Pancreas (tissue), 10 donors: ENCODE measurements at regions not wholly inside any gene's neighbourhood (a gene's known extent, or its start where the extent isn't known, plus 50 kb on each side); places are given as distances from the start of the nearest gene placed in this dataset.
A peak's percentile ranks its signal among the peaks of the same experiment; 100 is the strongest.

Experiments used
- ATAC-seq, 4 donors: fragments of 200-7000 bp; cut with Tn5 transposase; one replicate each; pipeline versions ENCODE4 v1.8.0 to v1.9.1; 2020; ENCODE audit warnings: mild to moderate bottlenecking in 4 of 4, moderate library complexity in 4 of 4
- DNase-seq, 6 donors: peaks; one replicate each; pipeline ENCODE4 v3.0.0-alpha.2; 2020
- FAIRE-seq: peaks from 2 replicates; lab custom pipeline; 2012; peaks lifted over from hg19 to GRCh38; lab: Jason Lieb, UNC
- H3K27ac ChIP-seq, 4 donors: fragments of 200-600 bp; sonication (generic); 1 replicate in 3 of 4; 2 replicates in 1 of 4; pipeline versions ENCODE4 v1.5.0 to v1.8.0; 2020
- H3K27me3 ChIP-seq, 4 donors: fragments of 200-600 bp; one replicate each; pipeline ENCODE4 v1.8.0; 2021
- H3K36me3 ChIP-seq, 3 donors: fragments of 200-600 bp; sonication (generic) in 1 of 3; one replicate each; pipeline versions ENCODE4 v1.5.0 to v1.8.0; 2020 to 2021
- H3K4me1 ChIP-seq, 3 donors: fragments of 200-600 bp; one replicate each; pipeline ENCODE4 v1.8.0; 2021
- H3K4me3 ChIP-seq, 4 donors: fragments of 200-600 bp; sonication (generic) in 2 of 4; one replicate each; pipeline versions ENCODE4 v1.5.0 to v1.8.0; 2020 to 2021
- H3K9me3 ChIP-seq, 4 donors: fragments of 200-600 bp; one replicate each; pipeline ENCODE4 v1.8.0; 2021
- CTCF ChIP-seq, 4 donors: fragments of 200-600 bp; sonication (generic) in 3 of 4; IDR thresholded peaks; one replicate each; pipeline versions ENCODE4 v1.5.0 to v1.8.0; 2021; ENCODE audit warnings: antibody characterized with exemption in 4 of 4
- WGBS, 2 donors: extraction: QIAGEN DNeasy Blood & Tissue Kit; methylation state at CpG; one replicate each; pipeline ENCODE4 v1.1.7; 2013; 5-methylcytosine and 5-hydroxymethylcytosine counted together
- intact Hi-C, 3 donors: fragments of 100-400 bp; cut with DNase I; formaldehyde crosslinking; loops; one replicate each; pipeline versions ENCODE4 v1.11.1 to v1.14.2; 2022
- donor health status: healthy with polysubstance abuse.
- donor health status: DM: no; HTN: no; CAD: no; lungs with moderate emphysema.
- donor health status: DM: no; HTN: no; CAD: no.
- donor health status: control.
- donor health status: control.
- donor health status: Bipolar disorder and iron deficiency.
- donor health status: DM: yes; HTN: yes; CAD: no.
- donor health status: DM: no; HTN: no; CAD: no.
- donor health status: DM: no; HTN: no; CAD: no.
- donor health status: DM: yes; HTN: yes; CAD: no.

- ATAC-seq (no peak), FAIRE-seq (no peak), DNase-seq (no peak)
- Histone ChIP-seq H3K27ac (no peak overlapping the region), H3K9me3 (no peaks in the 10 kb centered on the region), H3K4me1 (peaks cover 22 to 32% (median 24%) of the 10 kb centered on the region in 3 donors), H3K27me3 (no peaks in the 10 kb centered on the region), H3K36me3 (no peaks in the 10 kb centered on the region), H3K4me3 (no peak overlapping the region)
- intact Hi-C loops = loop anchor here in 2 of 3 donors (10.0 kb wide), 2 partner anchors 54 to 104 kb away; no protein-coding TSS in a partner anchor
- TF ChIP-seq CTCF (IDR thresholded peaks at IDR 0.05) = no peak
- WGBS, 2 donors = 72 to 76% methylated on average over 5 of the region's 5 CpGs
These were observed 107.8 kb upstream of the PHYHIPL start for GRCh38 chr10:59068581-59069191.

GRCh38 chr10:59072038-59072437 lies 104.4 kb upstream of the PHYHIPL start:
- no peaks in the 10 kb centered on the region for H3K27me3 ChIP-seq
- no peak overlapping the region for H3K4me3 ChIP-seq
- H3K27ac ChIP-seq = peak overlapping the region in 2 of 4 donors; percentile 66 to 83
- TF ChIP-seq CTCF (IDR thresholded peaks at IDR 0.05) = no peak
- H3K4me1 ChIP-seq = peaks cover 25 to 50% (median 43%) of the 10 kb centered on the region in 3 donors
- no peak for ATAC-seq
- no peaks in the 10 kb centered on the region for H3K36me3 ChIP-seq
- H3K9me3 ChIP-seq = no peaks in the 10 kb centered on the region
- 86 to 89% methylated on average over 1 of the region's 1 CpG for WGBS, 2 donors
- no peak for FAIRE-seq
- intact Hi-C loops = no loop called here
- no peak for DNase-seq

- WGBS, 2 donors = 17 to 21% methylated on average over 1 of the region's 1 CpG
- Histone ChIP-seq H3K4me1 (peaks cover 39 to 65% (median 58%) of the 10 kb centered on the region in 3 donors), H3K27me3 (no peaks in the 10 kb centered on the region), H3K9me3 (no peaks in the 10 kb centered on the region), H3K27ac (peak overlapping the region in 3 of 4 donors; percentile 36 to 86 (median 66)), H3K4me3 (no peak overlapping the region), H3K36me3 (no peaks in the 10 kb centered on the region)
- ATAC-seq = peak; percentile 91 to 97 (median 93)
- TF ChIP-seq CTCF (IDR thresholded peaks at IDR 0.05) = no peak
- intact Hi-C loops = no loop called here
- peak in 4 of 6 donors; percentile 22 to 78 (median 68) for DNase-seq
- FAIRE-seq = no peak
These were observed 102.9 kb upstream of the PHYHIPL start for GRCh38 chr10:59073456-59074053.

- Histone ChIP-seq H3K36me3 (no peaks in the 10 kb centered on the region), H3K9me3 (no peaks in the 10 kb centered on the region), H3K4me1 (peaks cover 53 to 85% (median 75%) of the 10 kb centered on the region in 3 donors), H3K4me3 (no peak overlapping the region), H3K27ac (peak overlapping the region in 2 of 4 donors; percentile 66 to 86), H3K27me3 (no peaks in the 10 kb centered on the region)
- intact Hi-C loops = no loop called here
- 99 to 100% methylated on average over 1 of the region's 1 CpG for WGBS, 2 donors
- FAIRE-seq (no peak), DNase-seq (no peak), ATAC-seq (no peak)
- no peak for TF ChIP-seq CTCF (IDR thresholded peaks at IDR 0.05)
These were observed 100.9 kb upstream of the PHYHIPL start for GRCh38 chr10:59075576-59075975.

GRCh38 chr10:59077855-59078254 lies 98.6 kb upstream of the PHYHIPL start:
- H3K9me3 ChIP-seq = no peaks in the 10 kb centered on the region
- WGBS, 2 donors = 5 to 14% methylated on average over 2 of the region's 2 CpGs
- no peak for TF ChIP-seq CTCF (IDR thresholded peaks at IDR 0.05)
- ATAC-seq (no peak), DNase-seq (no peak), FAIRE-seq (no peak)
- no peaks in the 10 kb centered on the region for H3K36me3 ChIP-seq
- H3K27ac ChIP-seq = peak overlapping the region in 3 of 4 donors; percentile 3 to 78 (median 75)
- no peaks in the 10 kb centered on the region for H3K27me3 ChIP-seq
- H3K4me3 ChIP-seq = no peak overlapping the region
- peaks cover 55 to 77% (median 73%) of the 10 kb centered on the region in 3 donors for H3K4me1 ChIP-seq
- intact Hi-C loops = no loop called here
